Activated T-helper 1 cell treated with anti-CD3 and anti-CD28 coated beads, Interleukin-12 subunit alpha, Interleukin-12 subunit beta, Interleukin-2, Interleukin-4 antibody, amounts not matched to agents 30 ng/mL and 10 ng/mL and 1 ng/mL, durations not matched to agents 14 hours and 24 hours and 36 hours (primary cell): ENCODE measurements at regions not wholly inside any gene's neighbourhood (a gene's known extent, or its start where the extent isn't known, plus 50 kb on each side); places are given as distances from the start of the nearest gene placed in this dataset.
"Not testable (repeated sequence)": the region's sequence is repeated elsewhere in the genome, so short reads cannot be mapped to it uniquely, and the experiment has no call there.

Experiments
- DNase-seq: peaks from one replicate; pipeline ENCODE4 v3.0.0; 2021; ENCODE audit warnings: low spot score
- H3K27ac Mint-ChIP-seq: one replicate; pipeline ENCODE4 v1.8.0; 2021; ENCODE audit warnings: mild to moderate bottlenecking, mixed read lengths
- H3K27me3 Mint-ChIP-seq: one replicate; pipeline ENCODE4 v1.8.0; 2022; ENCODE audit warnings: mild to moderate bottlenecking, moderate library complexity, mixed read lengths; ENCODE audit not compliant: insufficient read depth
- H3K36me3 Mint-ChIP-seq: one replicate; pipeline ENCODE4 v1.8.0; 2021; ENCODE audit warnings: low read depth, mixed read lengths
- H3K4me1 Mint-ChIP-seq: one replicate; pipeline ENCODE4 v1.8.0; 2021; ENCODE audit warnings: low read depth, mixed read lengths
- H3K4me3 Mint-ChIP-seq: one replicate; pipeline ENCODE4 v1.8.0; 2021; ENCODE audit warnings: mild to moderate bottlenecking, moderate library complexity, mixed read lengths
- H3K9me3 Mint-ChIP-seq: one replicate; pipeline ENCODE4 v1.8.0; 2021; ENCODE audit warnings: mixed read lengths
- intact Hi-C: fragments of 100-400 bp; cut with micrococcal nuclease; formaldehyde crosslinking; loops from one replicate; pipeline ENCODE4 v1.15.1; 2024

- intact Hi-C loops, H3K4me3 Mint-ChIP-seq, H3K27me3 Mint-ChIP-seq, DNase-seq, H3K4me1 Mint-ChIP-seq, H3K36me3 Mint-ChIP-seq, H3K27ac Mint-ChIP-seq: not testable (repeated sequence)
- H3K9me3 Mint-ChIP-seq = peaks cover 29% of the 10 kb centered on the region
Observed at GRCh38 chr2:89756616-89757015, 1065.1 kb downstream of the RPIA start.

- DNase-seq, H3K27me3 Mint-ChIP-seq, H3K36me3 Mint-ChIP-seq, intact Hi-C loops, H3K27ac Mint-ChIP-seq, H3K4me3 Mint-ChIP-seq, H3K4me1 Mint-ChIP-seq: not testable (repeated sequence)
- peaks cover 39% of the 10 kb centered on the region for H3K9me3 Mint-ChIP-seq
Observed at GRCh38 chr2:89758332-89759026, 1067.0 kb downstream of the RPIA start.

- DNase-seq, H3K36me3 Mint-ChIP-seq, H3K27me3 Mint-ChIP-seq, intact Hi-C loops, H3K4me1 Mint-ChIP-seq, H3K4me3 Mint-ChIP-seq, H3K27ac Mint-ChIP-seq: not testable (repeated sequence)
- peaks cover 55% of the 10 kb centered on the region for H3K9me3 Mint-ChIP-seq
Observed at GRCh38 chr2:89760762-89761161, 1069.3 kb downstream of the RPIA start.

DNA sequence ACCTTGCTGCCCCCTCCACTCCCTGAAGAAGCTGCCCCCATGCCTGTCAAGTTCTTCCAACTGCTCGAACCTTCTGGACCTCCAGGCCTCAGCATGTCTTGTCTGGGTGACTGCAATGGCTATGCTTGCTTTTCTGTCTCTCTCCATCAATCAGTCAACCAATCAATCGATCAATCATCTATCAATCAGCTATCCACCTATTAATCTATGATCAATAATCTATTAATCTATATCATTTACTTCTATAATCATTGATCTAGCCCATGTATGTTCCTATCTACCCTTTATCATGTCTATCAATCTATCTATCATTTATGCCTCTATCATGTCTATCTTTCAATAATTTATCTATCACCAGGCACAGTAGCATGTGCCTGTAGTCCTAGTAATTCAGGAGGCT is 1069.7 kb downstream of the RPIA start:
- not testable (repeated sequence) for DNase-seq
- peaks cover 55% of the 10 kb centered on the region for H3K9me3 Mint-ChIP-seq

GRCh38 chr2:89761863-89762262 is 1070.4 kb downstream of the RPIA start:
- DNase-seq, H3K27me3 Mint-ChIP-seq, H3K4me3 Mint-ChIP-seq, H3K27ac Mint-ChIP-seq, H3K36me3 Mint-ChIP-seq, H3K4me1 Mint-ChIP-seq, intact Hi-C loops: not testable (repeated sequence)
- peaks cover 53% of the 10 kb centered on the region for H3K9me3 Mint-ChIP-seq

More for the DNA sequence above, 1069.7 kb downstream of the RPIA start:
- H3K4me3 Mint-ChIP-seq, H3K27ac Mint-ChIP-seq, intact Hi-C loops, H3K4me1 Mint-ChIP-seq, H3K36me3 Mint-ChIP-seq, H3K27me3 Mint-ChIP-seq: not testable (repeated sequence)

DNA sequence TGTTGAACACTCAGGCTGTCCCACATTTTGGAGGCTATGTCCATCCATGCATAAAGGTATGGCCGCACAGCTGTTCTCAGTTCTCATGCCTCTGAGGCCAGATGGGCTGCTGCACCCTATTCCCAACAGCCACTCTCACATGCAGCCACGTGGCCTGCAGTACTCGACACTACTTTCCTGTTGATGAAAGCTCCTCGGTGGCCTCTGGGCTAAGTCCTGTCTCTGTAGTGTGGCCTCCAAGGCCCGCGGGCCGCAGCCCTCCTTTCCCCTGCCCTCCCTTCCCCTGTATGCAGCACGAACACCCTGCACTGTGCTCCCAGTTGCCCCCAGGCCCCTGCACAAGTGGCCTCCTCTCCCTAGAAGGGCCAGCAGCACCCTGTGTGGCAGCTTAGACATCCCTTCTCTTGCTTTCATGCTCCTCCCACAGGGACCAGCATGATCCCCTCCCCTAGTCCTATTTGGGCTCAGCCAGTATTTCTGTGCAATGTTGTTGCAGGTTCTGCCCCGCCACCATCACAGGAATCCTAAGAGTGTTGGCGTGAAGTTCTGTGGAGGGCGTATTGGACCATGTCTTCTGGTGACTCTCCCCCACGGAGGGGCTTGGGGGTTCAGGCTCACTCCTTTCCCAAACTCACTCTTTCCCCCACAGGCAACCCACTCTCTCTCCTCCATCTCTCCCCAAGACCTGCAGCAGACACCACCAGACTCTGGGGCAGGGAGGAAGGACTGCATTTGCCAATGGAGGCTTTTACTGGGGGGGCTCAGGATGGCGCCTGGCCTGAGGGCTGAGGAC is 1071.2 kb downstream of the RPIA start:
- H3K27ac Mint-ChIP-seq, H3K27me3 Mint-ChIP-seq, H3K4me1 Mint-ChIP-seq, H3K4me3 Mint-ChIP-seq, DNase-seq, intact Hi-C loops, H3K36me3 Mint-ChIP-seq: not testable (repeated sequence)
- H3K9me3 Mint-ChIP-seq = peaks cover 49% of the 10 kb centered on the region

GRCh38 chr2:89763254-89763580 is 1071.7 kb downstream of the RPIA start:
- Mint-ChIP-seq H3K4me3 (no peak overlapping the region), H3K27ac (no peak overlapping the region), H3K9me3 (peaks cover 46% of the 10 kb centered on the region), H3K36me3 (peaks cover 3% of the 10 kb centered on the region), H3K27me3 (peaks cover 8% of the 10 kb centered on the region), H3K4me1 (no peaks in the 10 kb centered on the region)
- intact Hi-C loops = no loop called here
- DNase-seq = no peak

DNA sequence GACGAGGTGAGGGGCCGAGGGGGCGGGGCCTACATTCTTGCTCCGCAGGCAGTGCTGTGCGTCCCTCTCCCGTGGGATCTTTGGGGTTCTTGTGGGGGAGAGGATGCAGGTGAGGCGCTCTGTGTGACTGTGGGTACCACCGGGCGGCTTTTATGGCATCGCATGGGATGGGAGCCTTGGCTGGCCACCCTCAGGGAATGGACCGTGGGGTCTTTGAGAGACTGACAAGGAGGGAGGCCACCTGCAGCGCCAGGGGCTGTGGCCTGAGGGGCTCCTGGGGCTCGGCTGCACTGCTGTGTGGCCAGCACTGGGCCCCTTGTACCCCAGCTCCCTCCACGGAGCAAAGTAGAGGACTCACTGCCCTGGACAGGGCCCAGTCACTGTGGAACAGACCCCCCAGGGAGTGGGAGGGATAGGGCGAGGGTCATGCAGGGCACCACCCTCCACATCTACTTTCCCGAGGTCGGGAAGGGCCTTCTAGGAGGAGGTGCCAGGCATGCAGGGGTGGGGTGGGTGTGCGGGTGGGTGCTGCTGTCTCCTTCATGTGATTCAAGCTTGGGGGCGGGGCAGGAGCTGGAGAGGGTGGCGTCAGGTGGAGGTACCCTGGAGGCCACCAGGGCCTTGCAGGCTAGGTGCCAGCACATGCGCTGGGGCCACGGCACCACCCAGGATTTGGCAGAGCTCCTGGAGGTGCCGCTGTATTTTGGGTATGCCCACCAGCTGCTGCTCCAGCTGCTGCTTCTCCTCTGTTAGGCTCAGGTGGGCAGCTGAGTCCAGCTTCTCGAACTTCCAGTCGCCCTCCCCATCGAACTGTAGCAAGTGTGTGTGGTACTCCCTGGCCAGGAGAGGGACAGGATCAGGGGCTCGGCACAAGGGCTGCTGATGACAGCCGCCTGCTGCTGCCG is 1072.4 kb downstream of the RPIA start:
- peaks cover 8% of the 10 kb centered on the region for H3K27me3 Mint-ChIP-seq
- no peak for DNase-seq
- no peak overlapping the region for H3K27ac Mint-ChIP-seq
- intact Hi-C loops = no loop called here
- H3K4me3 Mint-ChIP-seq = no peak overlapping the region
- peaks cover 3% of the 10 kb centered on the region for H3K36me3 Mint-ChIP-seq
- H3K9me3 Mint-ChIP-seq = peaks cover 43% of the 10 kb centered on the region
- no peaks in the 10 kb centered on the region for H3K4me1 Mint-ChIP-seq

DNA sequence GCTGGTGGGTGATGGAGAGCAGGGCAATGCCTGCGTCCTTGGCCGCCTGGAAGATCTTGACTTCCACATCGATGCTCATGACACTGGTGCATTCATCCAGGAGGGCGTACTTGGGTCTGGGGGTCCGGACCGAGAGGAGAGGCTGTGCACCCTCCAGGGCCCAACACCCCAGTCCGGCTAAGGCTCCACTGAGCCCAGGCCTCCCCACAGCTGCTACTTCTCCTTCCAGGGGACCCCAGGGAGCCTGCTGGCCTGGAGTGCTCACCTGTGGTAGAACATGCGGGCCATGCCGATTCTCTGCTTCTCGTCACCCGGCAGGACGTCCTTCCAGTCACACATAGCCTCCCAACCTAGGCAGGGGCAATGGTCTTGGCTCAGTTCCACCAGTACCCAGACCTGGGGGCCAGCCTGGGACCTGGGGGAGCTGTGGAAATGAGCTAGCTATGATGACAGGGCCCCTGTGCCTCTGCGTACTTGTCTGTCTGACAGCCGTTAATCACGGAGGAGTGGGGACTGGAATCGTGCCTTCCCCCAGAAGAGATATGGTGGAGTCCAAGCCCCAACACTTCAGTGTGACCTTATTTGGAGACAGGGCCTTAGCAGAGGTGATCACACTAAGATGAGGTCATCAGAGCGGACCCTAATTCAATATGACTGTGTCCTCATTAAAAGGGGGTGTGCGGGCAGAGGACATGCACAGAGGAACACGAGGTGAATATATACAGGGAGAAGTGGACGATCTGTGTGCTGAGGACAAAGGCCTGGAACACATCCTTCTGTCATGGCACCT is 1073.3 kb downstream of the RPIA start:
- intact Hi-C loops, H3K27me3 Mint-ChIP-seq, H3K36me3 Mint-ChIP-seq, DNase-seq, H3K4me3 Mint-ChIP-seq, H3K4me1 Mint-ChIP-seq, H3K27ac Mint-ChIP-seq: not testable (repeated sequence)
- H3K9me3 Mint-ChIP-seq = peaks cover 43% of the 10 kb centered on the region

DNA sequence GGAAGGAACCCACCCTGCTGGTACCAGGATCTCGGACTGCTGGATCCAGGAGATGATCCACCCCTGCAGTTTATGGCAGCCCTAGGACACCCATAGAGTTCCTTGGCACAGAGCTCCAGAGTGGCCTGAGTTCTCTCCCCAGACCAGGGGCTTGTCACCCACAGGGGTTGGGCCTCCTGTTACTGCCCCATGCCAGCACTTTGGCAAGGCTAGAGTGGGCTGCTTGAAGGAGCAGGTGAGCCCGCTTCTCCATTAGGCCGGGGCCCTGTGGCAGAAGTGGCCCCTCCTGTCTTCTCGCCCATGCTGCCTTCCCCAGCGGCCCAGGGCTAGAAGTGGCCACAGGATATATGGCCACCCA is 1073.9 kb downstream of the RPIA start:
- H3K4me3 Mint-ChIP-seq, H3K4me1 Mint-ChIP-seq, intact Hi-C loops, H3K27me3 Mint-ChIP-seq, DNase-seq, H3K27ac Mint-ChIP-seq, H3K36me3 Mint-ChIP-seq: not testable (repeated sequence)
- peaks cover 41% of the 10 kb centered on the region for H3K9me3 Mint-ChIP-seq

- intact Hi-C loops, DNase-seq, H3K36me3 Mint-ChIP-seq, H3K27me3 Mint-ChIP-seq, H3K27ac Mint-ChIP-seq, H3K4me3 Mint-ChIP-seq, H3K4me1 Mint-ChIP-seq: not testable (repeated sequence)
- peaks cover 42% of the 10 kb centered on the region for H3K9me3 Mint-ChIP-seq
Observed at GRCh38 chr2:89766141-89766990, 1074.9 kb downstream of the RPIA start.

GRCh38 chr2:89767058-89767457 is 1075.6 kb downstream of the RPIA start:
- H3K9me3 Mint-ChIP-seq = peaks cover 43% of the 10 kb centered on the region
- H3K27ac Mint-ChIP-seq, H3K27me3 Mint-ChIP-seq, intact Hi-C loops, H3K36me3 Mint-ChIP-seq, DNase-seq, H3K4me3 Mint-ChIP-seq, H3K4me1 Mint-ChIP-seq: not testable (repeated sequence)
